BE2C (cell line): ENCODE measurements at regions not wholly inside any gene's neighbourhood (a gene's known extent, or its start where the extent isn't known, plus 50 kb on each side); places are given as distances from the start of the nearest gene placed in this dataset.
"Not testable (repeated sequence)": the region's sequence is repeated elsewhere in the genome, so short reads cannot be mapped to it uniquely, and the experiment has no call there.

ENCODE experiments used
- DNase-seq: peaks from one replicate; pipeline ENCODE4 v3.0.0-alpha.2; 2020
- H3K27me3 ChIP-seq: fragments of 250-450 bp; sonication (Bioruptor Pico); 2 replicates; pipeline ENCODE4 v1.5.1; 2020; ENCODE audit warnings: mild to moderate bottlenecking
- H3K36me3 ChIP-seq: fragments of 250-450 bp; sonication (Bioruptor Pico); 2 replicates; pipeline ENCODE4 v1.5.1; 2020; ENCODE audit warnings: mild to moderate bottlenecking
- H3K4me1 ChIP-seq: fragments of 250-450 bp; sonication (Bioruptor Pico); 2 replicates; pipeline ENCODE4 v1.5.1; 2020
- H3K4me3 ChIP-seq: 2 replicates; pipeline ENCODE4 v1.5.1; 2011; ENCODE audit warnings: low read depth, low read length
- H3K9me3 ChIP-seq: fragments of 250-450 bp; sonication (Bioruptor Pico); 2 replicates; pipeline ENCODE4 v1.5.1; 2020
- TF ChIP-seq, protein P1 (sequence below): IDR thresholded peaks from 2 replicates; pipeline ENCODE4 v1.5.1; 2012; ENCODE audit warnings: mild to moderate bottlenecking, low read depth, low read length

GRCh38 chr1:222973561-222973960, 158.7 kb downstream of the DISP1 start:
- Histone ChIP-seq H3K36me3 (no peaks in the 10 kb centered on the region), H3K4me3 (no peak overlapping the region), H3K4me1 (no peaks in the 10 kb centered on the region), H3K27me3 (no peaks in the 10 kb centered on the region), H3K9me3 (no peaks in the 10 kb centered on the region)
- DNase-seq: no peak
- TF ChIP-seq, protein P1, sequence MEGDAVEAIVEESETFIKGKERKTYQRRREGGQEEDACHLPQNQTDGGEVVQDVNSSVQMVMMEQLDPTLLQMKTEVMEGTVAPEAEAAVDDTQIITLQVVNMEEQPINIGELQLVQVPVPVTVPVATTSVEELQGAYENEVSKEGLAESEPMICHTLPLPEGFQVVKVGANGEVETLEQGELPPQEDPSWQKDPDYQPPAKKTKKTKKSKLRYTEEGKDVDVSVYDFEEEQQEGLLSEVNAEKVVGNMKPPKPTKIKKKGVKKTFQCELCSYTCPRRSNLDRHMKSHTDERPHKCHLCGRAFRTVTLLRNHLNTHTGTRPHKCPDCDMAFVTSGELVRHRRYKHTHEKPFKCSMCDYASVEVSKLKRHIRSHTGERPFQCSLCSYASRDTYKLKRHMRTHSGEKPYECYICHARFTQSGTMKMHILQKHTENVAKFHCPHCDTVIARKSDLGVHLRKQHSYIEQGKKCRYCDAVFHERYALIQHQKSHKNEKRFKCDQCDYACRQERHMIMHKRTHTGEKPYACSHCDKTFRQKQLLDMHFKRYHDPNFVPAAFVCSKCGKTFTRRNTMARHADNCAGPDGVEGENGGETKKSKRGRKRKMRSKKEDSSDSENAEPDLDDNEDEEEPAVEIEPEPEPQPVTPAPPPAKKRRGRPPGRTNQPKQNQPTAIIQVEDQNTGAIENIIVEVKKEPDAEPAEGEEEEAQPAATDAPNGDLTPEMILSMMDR: no peak

DNA sequence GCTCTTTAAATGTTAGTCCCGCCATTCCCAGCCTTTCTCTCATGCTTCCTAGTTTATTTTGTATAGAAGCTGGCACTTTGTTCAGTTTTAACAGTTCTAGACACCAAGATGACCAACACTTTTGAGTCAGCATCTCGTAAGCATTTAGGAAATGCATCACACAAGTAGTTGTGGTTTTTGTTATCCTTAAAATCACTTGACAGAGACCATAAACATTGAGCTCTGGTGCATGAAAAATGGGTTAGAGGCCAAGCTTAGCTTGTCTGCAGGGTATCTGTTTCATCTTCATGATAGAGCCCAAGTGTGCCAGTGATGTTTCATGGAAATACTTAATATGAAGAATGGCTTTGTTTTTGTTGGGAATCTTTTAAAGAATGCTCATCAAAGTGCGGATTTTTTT, 159.7 kb downstream of the DISP1 start:
- no peaks in the 10 kb centered on the region for H3K36me3 ChIP-seq
- H3K9me3 ChIP-seq: no peaks in the 10 kb centered on the region
- TF ChIP-seq, protein P1: no peak
- DNase-seq: no peak
- H3K27me3 ChIP-seq: no peaks in the 10 kb centered on the region
- H3K4me3 ChIP-seq: no peak overlapping the region
- H3K4me1 ChIP-seq: no peaks in the 10 kb centered on the region

DNA sequence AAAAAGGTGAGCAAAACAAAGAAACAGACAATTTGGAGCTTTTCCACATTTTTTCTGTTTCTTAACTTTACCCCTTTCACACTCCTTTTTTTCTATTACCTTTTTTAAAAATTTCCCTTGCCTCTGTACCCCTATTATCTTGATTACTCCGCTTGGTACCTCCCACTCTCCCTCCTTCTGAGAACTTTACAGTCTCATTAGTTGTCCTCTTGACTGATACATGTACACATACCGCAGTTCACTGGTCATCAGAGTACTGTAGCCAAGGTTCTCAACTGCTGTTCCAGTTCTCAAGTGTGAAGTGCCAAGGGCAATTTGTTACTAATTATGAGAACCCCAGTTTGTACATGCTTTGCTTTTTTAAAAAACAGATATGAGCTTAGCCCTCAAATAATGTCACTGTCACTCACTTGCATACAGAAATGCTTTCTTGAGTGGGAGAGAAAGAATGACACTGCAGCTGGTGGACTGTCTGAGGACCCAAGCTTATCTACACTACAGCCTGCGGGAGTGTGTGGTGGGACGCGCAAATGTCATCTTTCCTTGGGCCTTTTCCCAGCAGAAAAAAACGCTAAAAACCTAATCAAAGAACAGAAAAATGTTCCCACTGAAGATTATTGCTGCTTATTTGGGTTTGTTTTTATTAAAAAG, 160.8 kb downstream of the DISP1 start:
- H3K36me3 ChIP-seq: no peaks in the 10 kb centered on the region

DNA sequence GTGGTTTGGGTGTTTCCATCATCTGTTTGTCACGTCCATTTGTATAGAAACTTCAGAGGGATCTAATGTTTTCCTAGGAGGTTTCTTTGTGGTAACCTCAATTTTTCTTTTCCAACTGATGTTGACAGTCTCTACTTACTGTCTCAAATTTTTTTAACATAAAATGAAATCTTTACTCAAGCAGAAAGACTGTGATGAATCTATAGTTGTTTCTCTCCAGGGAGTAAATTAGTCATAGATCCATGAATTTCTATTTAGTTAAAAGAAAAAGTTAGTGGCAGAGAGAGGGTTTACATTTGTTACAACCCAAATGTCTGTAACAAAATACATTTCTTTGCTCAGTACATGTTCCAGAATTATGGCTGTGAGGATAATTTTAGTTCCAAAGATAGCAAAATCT, 161.6 kb downstream of the DISP1 start:
- Histone ChIP-seq H3K4me1 (no peaks in the 10 kb centered on the region), H3K36me3 (no peaks in the 10 kb centered on the region), H3K4me3 (no peak overlapping the region), H3K27me3 (no peaks in the 10 kb centered on the region), H3K9me3 (no peaks in the 10 kb centered on the region)
- no peak for DNase-seq
- TF ChIP-seq, protein P1: no peak

More for the DNA sequence above, 160.8 kb downstream of the DISP1 start:
- TF ChIP-seq, protein P1: no peak
- no peak for DNase-seq
- no peaks in the 10 kb centered on the region for H3K9me3 ChIP-seq
- H3K27me3 ChIP-seq: no peaks in the 10 kb centered on the region
- no peaks in the 10 kb centered on the region for H3K4me1 ChIP-seq
- no peak overlapping the region for H3K4me3 ChIP-seq

DNA sequence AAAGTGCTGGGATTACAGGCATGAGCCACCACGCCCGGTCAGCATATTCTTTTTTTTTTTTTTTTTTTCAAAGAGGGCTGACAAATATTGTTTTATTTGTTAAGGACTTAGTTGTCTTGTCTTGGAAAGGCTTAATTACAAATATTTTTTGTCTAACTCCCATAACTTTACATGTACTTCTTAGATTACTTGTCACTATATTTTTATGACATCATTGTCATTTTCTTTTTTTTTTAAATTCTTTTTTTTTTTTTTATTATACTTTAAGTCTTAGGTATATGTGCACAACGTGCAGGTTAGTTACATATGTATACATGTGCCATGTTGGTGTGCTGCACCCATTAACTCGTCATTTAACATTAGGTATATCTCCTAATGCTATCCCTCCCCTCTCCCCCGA, 162.5 kb downstream of the DISP1 start:
- H3K9me3 ChIP-seq, H3K4me3 ChIP-seq, DNase-seq, H3K4me1 ChIP-seq, H3K27me3 ChIP-seq, H3K36me3 ChIP-seq: not testable (repeated sequence)

GRCh38 chr1:222979561-222979960, 163.5 kb downstream of the TLR5 start:
- no peak overlapping the region for H3K4me3 ChIP-seq
- TF ChIP-seq, protein P1: no peak
- H3K4me1 ChIP-seq: no peaks in the 10 kb centered on the region
- H3K27me3 ChIP-seq: no peaks in the 10 kb centered on the region
- no peaks in the 10 kb centered on the region for H3K9me3 ChIP-seq
- no peaks in the 10 kb centered on the region for H3K36me3 ChIP-seq
- DNase-seq: no peak
